ENCODE measurements at regions not wholly inside any gene's neighbourhood (a gene's known extent, or its start where the extent isn't known, plus 50 kb on each side); places are given as distances from the start of the nearest gene placed in this dataset.

DNA sequence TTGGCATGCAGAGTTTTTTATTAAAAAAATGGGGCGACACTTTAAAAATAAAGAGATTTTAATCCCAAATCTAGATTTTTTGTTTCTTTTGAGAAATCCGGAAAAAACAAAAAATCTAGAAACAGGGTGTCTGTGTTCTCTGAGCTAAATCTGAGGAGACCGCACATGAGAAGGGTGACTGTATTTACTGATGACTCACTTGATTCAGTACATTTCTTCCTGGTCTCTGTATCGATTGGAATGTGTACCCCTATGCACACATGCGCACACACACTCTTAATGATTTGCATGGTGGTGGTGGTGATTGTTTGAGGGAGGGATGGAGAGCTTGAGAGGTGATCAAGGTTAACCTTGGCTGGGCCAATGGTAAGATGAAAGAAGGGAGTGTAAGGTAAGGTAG lies 443.1 kb upstream of the THRB start:
- no peak overlapping the region for H3K4me3 Mint-ChIP-seq
- H3K4me1 Mint-ChIP-seq (ENCODE audit: low read depth) = no peaks in the 10 kb centered on the region
- H3K36me3 Mint-ChIP-seq (ENCODE audit: low read depth) = no peaks in the 10 kb centered on the region; the same call in 1 of the 2 replicates
- TF ChIP-seq, protein P1, sequence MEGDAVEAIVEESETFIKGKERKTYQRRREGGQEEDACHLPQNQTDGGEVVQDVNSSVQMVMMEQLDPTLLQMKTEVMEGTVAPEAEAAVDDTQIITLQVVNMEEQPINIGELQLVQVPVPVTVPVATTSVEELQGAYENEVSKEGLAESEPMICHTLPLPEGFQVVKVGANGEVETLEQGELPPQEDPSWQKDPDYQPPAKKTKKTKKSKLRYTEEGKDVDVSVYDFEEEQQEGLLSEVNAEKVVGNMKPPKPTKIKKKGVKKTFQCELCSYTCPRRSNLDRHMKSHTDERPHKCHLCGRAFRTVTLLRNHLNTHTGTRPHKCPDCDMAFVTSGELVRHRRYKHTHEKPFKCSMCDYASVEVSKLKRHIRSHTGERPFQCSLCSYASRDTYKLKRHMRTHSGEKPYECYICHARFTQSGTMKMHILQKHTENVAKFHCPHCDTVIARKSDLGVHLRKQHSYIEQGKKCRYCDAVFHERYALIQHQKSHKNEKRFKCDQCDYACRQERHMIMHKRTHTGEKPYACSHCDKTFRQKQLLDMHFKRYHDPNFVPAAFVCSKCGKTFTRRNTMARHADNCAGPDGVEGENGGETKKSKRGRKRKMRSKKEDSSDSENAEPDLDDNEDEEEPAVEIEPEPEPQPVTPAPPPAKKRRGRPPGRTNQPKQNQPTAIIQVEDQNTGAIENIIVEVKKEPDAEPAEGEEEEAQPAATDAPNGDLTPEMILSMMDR (IDR thresholded peaks at IDR 0.05) = no peak
- peaks cover 8% of the 10 kb centered on the region for H3K9me3 Mint-ChIP-seq
- peaks cover 2% of the 10 kb centered on the region; the same call in 1 of the 2 replicates for H3K27me3 Mint-ChIP-seq (ENCODE audit: insufficient read depth)
- DNase-seq = no peak
- H3K27ac Mint-ChIP-seq = no peak overlapping the region

DNA sequence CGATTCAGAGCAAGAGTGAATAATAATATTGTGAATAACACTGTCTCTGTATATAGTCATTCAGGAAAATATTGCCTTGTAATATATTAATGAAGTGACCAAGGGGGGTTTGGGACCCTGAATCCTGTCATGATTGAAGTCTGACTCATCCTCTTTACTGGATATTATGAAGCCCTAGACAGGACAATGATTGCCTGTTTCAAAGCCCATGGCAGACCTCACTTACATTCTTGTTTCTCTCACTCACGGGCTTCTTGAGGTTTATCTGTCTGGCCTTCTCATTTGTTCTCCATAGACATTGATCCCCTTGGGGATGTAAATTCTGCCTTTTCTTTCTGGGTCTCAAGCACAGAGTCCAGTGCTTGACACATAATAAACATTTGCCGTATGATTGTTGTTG lies 449.3 kb upstream of the THRB start:
- no peak for DNase-seq
- Mint-ChIP-seq H3K36me3 (ENCODE audit: low read depth) (no peaks in the 10 kb centered on the region), H3K27me3 (ENCODE audit: insufficient read depth) (peaks cover 1% of the 10 kb centered on the region; the same call in 1 of the 2 replicates), H3K4me3 (no peak overlapping the region), H3K4me1 (ENCODE audit: low read depth) (no peaks in the 10 kb centered on the region), H3K9me3 (peaks cover 24% of the 10 kb centered on the region), H3K27ac (no peak overlapping the region)
- TF ChIP-seq, protein P1 (IDR thresholded peaks at IDR 0.05) = no peak

DNA sequence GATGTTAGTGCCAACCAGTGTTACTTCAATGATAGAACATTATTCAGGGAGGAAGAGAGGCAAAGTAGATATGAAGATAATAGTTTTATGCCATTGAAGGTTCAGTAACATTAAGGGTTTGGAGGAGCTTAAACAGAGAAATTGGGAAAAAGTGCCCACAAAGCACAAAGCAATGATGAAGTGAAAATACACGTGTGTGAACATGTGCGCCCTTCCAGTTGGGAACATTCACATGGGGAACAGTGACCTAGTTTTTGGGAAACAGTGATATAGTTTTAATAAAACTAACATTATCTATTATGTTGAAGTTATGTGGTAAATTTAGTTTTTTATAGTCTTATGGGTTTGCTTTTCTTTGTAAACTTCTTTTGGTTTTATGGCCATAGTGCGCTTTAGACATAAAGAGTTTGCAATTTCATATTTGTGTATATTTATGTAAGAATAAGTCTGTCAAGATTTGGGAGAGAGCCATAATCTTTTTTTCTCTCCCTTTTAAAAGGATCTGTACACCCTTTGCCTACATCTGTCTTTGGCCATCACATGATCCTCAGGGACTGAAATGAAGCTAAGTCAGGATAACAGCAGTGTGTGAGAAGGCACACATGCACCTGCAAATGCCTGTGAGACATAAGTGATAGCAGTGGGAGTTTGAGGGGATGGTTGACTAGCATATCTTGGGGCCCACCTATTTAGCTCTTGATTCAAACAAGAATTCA lies 450.3 kb upstream of the THRB start:
- Mint-ChIP-seq H3K27me3 (ENCODE audit: insufficient read depth) (peaks cover 1% of the 10 kb centered on the region; the same call in 1 of the 2 replicates), H3K9me3 (peaks cover 24% of the 10 kb centered on the region), H3K27ac (no peak overlapping the region), H3K4me3 (no peak overlapping the region), H3K36me3 (ENCODE audit: low read depth) (no peaks in the 10 kb centered on the region), H3K4me1 (ENCODE audit: low read depth) (no peaks in the 10 kb centered on the region)
- no peak for DNase-seq
- TF ChIP-seq, protein P1 (IDR thresholded peaks at IDR 0.05) = no peak

- H3K36me3 Mint-ChIP-seq (ENCODE audit: low read depth) = no peaks in the 10 kb centered on the region
- no peak overlapping the region for H3K4me3 Mint-ChIP-seq
- H3K27me3 Mint-ChIP-seq (ENCODE audit: insufficient read depth) = peaks cover 1% of the 10 kb centered on the region; the same call in 1 of the 2 replicates
- H3K9me3 Mint-ChIP-seq = peaks cover 24% of the 10 kb centered on the region
- no peak overlapping the region for H3K27ac Mint-ChIP-seq
- no peaks in the 10 kb centered on the region for H3K4me1 Mint-ChIP-seq (ENCODE audit: low read depth)
- TF ChIP-seq, protein P1 (IDR thresholded peaks at IDR 0.05) = no peak
- DNase-seq = no peak
These were observed 450.9 kb upstream of the THRB start for GRCh38 chr3:24945563-24945962.

GRCh38 chr3:24947103-24947502 lies 452.5 kb upstream of the THRB start:
- Mint-ChIP-seq H3K36me3 (ENCODE audit: low read depth) (no peaks in the 10 kb centered on the region), H3K27me3 (ENCODE audit: insufficient read depth) (peaks cover 1% of the 10 kb centered on the region; the same call in 1 of the 2 replicates), H3K9me3 (peaks cover 24% of the 10 kb centered on the region), H3K4me1 (ENCODE audit: low read depth) (no peaks in the 10 kb centered on the region), H3K4me3 (no peak overlapping the region), H3K27ac (no peak overlapping the region)
- DNase-seq = no peak
- TF ChIP-seq, protein P1 (IDR thresholded peaks at IDR 0.05) = no peak

Measured in HFFc6 (cell line).